K562 (cell line): ENCODE measurements at regions not wholly inside any gene's neighbourhood (a gene's known extent, or its start where the extent isn't known, plus 50 kb on each side); places are given as distances from the start of the nearest gene placed in this dataset.
A peak's percentile ranks its signal among the peaks of the same experiment; 100 is the strongest.

Experiments
- ATF1 ChIP-seq, 2 experiments: fragments of 450-650 bp in 1 of 2; IDR thresholded peaks; 2 replicates each; pipeline ENCODE4 v1.6.1; 2016; ENCODE audit warnings: missing compliant biosample characterization in 1 of 2, missing genetic modification characterization in 1 of 2
- BCLAF1 ChIP-seq, 2 experiments: fragments of 450-650 bp in 1 of 2; IDR thresholded peaks; 2 replicates each; pipeline ENCODE4 v1.6.1; 2011 to 2017; ENCODE audit warnings: low read depth in 2 of 2, antibody characterized with exemption in 1 of 2, borderline replicate concordance in 1 of 2, low read length in 1 of 2, mild to moderate bottlenecking in 1 of 2, mixed read lengths in 1 of 2; ENCODE audit not compliant: control insufficient read depth in 1 of 2
- DPF2 ChIP-seq: fragments of 450-650 bp; IDR thresholded peaks from 2 replicates; pipeline ENCODE4 v1.6.1; 2016
- E2F3 ChIP-seq: fragments of 250-450 bp; sonication (Bioruptor Pico); IDR thresholded peaks from 2 replicates; pipeline ENCODE4 v1.4.0; 2020; ENCODE audit warnings: mild to moderate bottlenecking
- E2F6 ChIP-seq, 2 experiments: IDR thresholded peaks; 2 replicates each; pipeline ENCODE4 v1.6.1; 2011; ENCODE audit warnings: borderline replicate concordance in 1 of 2, control low read depth in 1 of 2, low read depth in 1 of 2, low read length in 1 of 2, mild to moderate bottlenecking in 1 of 2, mixed read lengths in 1 of 2, moderate library complexity in 1 of 2; ENCODE audit not compliant: insufficient read depth in 1 of 2, insufficient read length in 1 of 2, poor library complexity in 1 of 2, severe bottlenecking in 1 of 2; ENCODE audit errors: extremely low read depth in 1 of 2
- FOSL1 ChIP-seq: fragments of 200-800 bp; sonication (Bioruptor generic); conservative IDR thresholded peaks from 2 replicates; pipeline ENCODE4 v1.6.1; 2016; ENCODE audit warnings: missing genetic modification characterization, missing compliant biosample characterization
- HINFP ChIP-seq: fragments of 450-650 bp; conservative IDR thresholded peaks from 2 replicates; pipeline ENCODE4 v1.6.1; 2016; ENCODE audit warnings: missing genetic modification characterization, low read depth, mild to moderate bottlenecking, control low read depth, missing compliant biosample characterization
- HSF4 ChIP-seq: fragments of 250-450 bp; sonication (Bioruptor Pico); IDR thresholded peaks from 2 replicates; pipeline ENCODE4 v2.1.2; 2022; ENCODE audit warnings: mild to moderate bottlenecking, moderate library complexity, borderline replicate concordance
- JUN ChIP-seq, 2 experiments: sonication (generic) in 1 of 2; formaldehyde crosslinking in 1 of 2; IDR thresholded peaks; 2 replicates each; pipeline versions ENCODE4 v1.6.1 to v1.8.0; 2012 to 2022; ENCODE audit warnings: borderline replicate concordance in 2 of 2, mild to moderate bottlenecking in 2 of 2, improper control_type of control experiment in 1 of 2, low read depth in 1 of 2, low read length in 1 of 2, missing genetic modification reagents in 1 of 2
- MLLT1 ChIP-seq, 2 experiments: fragments of 450-650 bp; IDR thresholded peaks; 2 replicates each; pipeline ENCODE4 v1.6.1; 2016
- RNF219 ChIP-seq: fragments of 250-450 bp; sonication (Bioruptor Pico); IDR thresholded peaks from 2 replicates; pipeline ENCODE4 v1.5.0; 2022; ENCODE audit warnings: mild to moderate bottlenecking
- ZBTB8A ChIP-seq: fragments of 450-650 bp; IDR thresholded peaks from 2 replicates; pipeline ENCODE4 v1.6.1; 2018; ENCODE audit warnings: mild to moderate bottlenecking, moderate library complexity; ENCODE audit not compliant: partially characterized antibody
- ZNF23 ChIP-seq: fragments of 250-450 bp; sonication (Bioruptor Pico); IDR thresholded peaks from 2 replicates; pipeline ENCODE4 v1.4.0; 2020; ENCODE audit warnings: mild to moderate bottlenecking
- ZNF316 ChIP-seq: fragments of 450-650 bp; IDR thresholded peaks from 2 replicates; pipeline ENCODE4 v1.6.1; 2016
- ZNF584 ChIP-seq: fragments of 200-800 bp; sonication (Bioruptor generic); IDR thresholded peaks from 2 replicates; pipeline ENCODE4 v1.6.1; 2016; ENCODE audit warnings: low read depth, mild to moderate bottlenecking, missing genetic modification characterization, missing compliant biosample characterization

GRCh38 chr3:194840661-194841514, 155.2 kb downstream of the FAM43A start (continued):
- no peak for TF ChIP-seq BCLAF1 (IDR thresholded peaks at IDR 0.05; ENCODE audit: borderline replicate concordance in 1 of 2, control insufficient read depth in 1 of 2, low read depth in 2 of 2, low read length in 1 of 2)
- TF ChIP-seq ZNF316 = 0 out of 2 replicates have a peak, but pooled peaks have one; percentile 5
- TF ChIP-seq ZNF584 (CRISPR knock-in tag) = no peak
- no peak for TF ChIP-seq RNF219
- no peak for TF ChIP-seq E2F3 (CRISPR knock-in tag)
- TF ChIP-seq JUN (IDR thresholded peaks at IDR 0.05; ENCODE audit: borderline replicate concordance, low read depth, low read length) = 0 out of 2 replicates have a peak, but pooled peaks have one; percentile 68
- TF ChIP-seq JUN (CRISPR knock-in tag; IDR thresholded peaks at IDR 0.05; ENCODE audit: borderline replicate concordance) = no peak
- TF ChIP-seq DPF2 = 0 out of 2 replicates have a peak, but pooled peaks have one; percentile 18
- TF ChIP-seq ZNF23 (CRISPR knock-in tag) = no peak
- no peak for TF ChIP-seq HSF4 (CRISPR knock-in tag)
- TF ChIP-seq HINFP = no peak
- no peak for TF ChIP-seq ZBTB8A
- no peak for TF ChIP-seq MLLT1 (IDR thresholded peaks at IDR 0.05)
- no peak for TF ChIP-seq E2F6 (IDR thresholded peaks at IDR 0.05; ENCODE audit: borderline replicate concordance in 1 of 2, extremely low read depth in 1 of 2, insufficient read depth in 1 of 2, insufficient read length in 1 of 2, low read depth in 1 of 2, low read length in 1 of 2, poor library complexity in 1 of 2, severe bottlenecking in 1 of 2)
- peak; percentile 98 for TF ChIP-seq FOSL1
- TF ChIP-seq ATF1 (CRISPR knock-in tag; IDR thresholded peaks at IDR 0.05) = no peak
- TF ChIP-seq ATF1 (tag; IDR thresholded peaks at IDR 0.05) = peak; percentile 26; the same call in 1 of the 2 replicates
